Kidney epithelial cell (primary cell): ENCODE measurements at regions not wholly inside any gene's neighbourhood (a gene's known extent, or its start where the extent isn't known, plus 50 kb on each side); places are given as distances from the start of the nearest gene placed in this dataset.

Source experiments
- DNase-seq: peaks from one replicate; pipeline ENCODE4 v3.0.0-alpha.2; 2010; ENCODE audit warnings: low read depth
- H3K27me3 ChIP-seq: 2 replicates; pipeline ENCODE4 v1.6.0; 2011; ENCODE audit warnings: low read length; ENCODE audit not compliant: control insufficient read depth, insufficient read depth
- H3K36me3 ChIP-seq: 2 replicates; pipeline ENCODE4 v1.5.1; 2011; ENCODE audit warnings: low read length; ENCODE audit not compliant: control insufficient read depth, insufficient read depth
- H3K4me3 ChIP-seq: 2 replicates; pipeline ENCODE4 v1.5.1; 2011; ENCODE audit warnings: low read depth, mild to moderate bottlenecking, control low read depth, low read length
- CTCF ChIP-seq: IDR thresholded peaks from 2 replicates; pipeline ENCODE4 v1.5.1; 2011; ENCODE audit warnings: mild to moderate bottlenecking, moderate library complexity, low read length, control low read depth, inconsistent platforms; ENCODE audit not compliant: insufficient read depth, poor library complexity, severe bottlenecking

- Histone ChIP-seq H3K27me3 (no peaks in the 10 kb centered on the region), H3K36me3 (no peaks in the 10 kb centered on the region), H3K4me3 (no peak overlapping the region)
- DNase-seq: no peak
- no peak for TF ChIP-seq CTCF
Observed at GRCh38 chr1:37149296-37149695, 115.0 kb upstream of the GRIK3 start.

GRCh38 chr1:37150986-37151385, 116.7 kb upstream of the GRIK3 start:
- no peak for DNase-seq
- H3K36me3 ChIP-seq: no peaks in the 10 kb centered on the region
- no peak overlapping the region for H3K4me3 ChIP-seq
- TF ChIP-seq CTCF: no peak
- no peaks in the 10 kb centered on the region for H3K27me3 ChIP-seq

- no peak for TF ChIP-seq CTCF
- Histone ChIP-seq H3K4me3 (no peak overlapping the region), H3K36me3 (no peaks in the 10 kb centered on the region), H3K27me3 (no peaks in the 10 kb centered on the region)
- no peak for DNase-seq
Observed at GRCh38 chr1:37151789-37152188, 117.5 kb upstream of the GRIK3 start.

- TF ChIP-seq CTCF: no peak
- no peaks in the 10 kb centered on the region for H3K27me3 ChIP-seq
- no peak for DNase-seq
- H3K4me3 ChIP-seq: no peak overlapping the region
- H3K36me3 ChIP-seq: no peaks in the 10 kb centered on the region
Observed at GRCh38 chr1:37152491-37152890, 118.2 kb upstream of the GRIK3 start.

GRCh38 chr1:37153116-37154100, 119.1 kb upstream of the GRIK3 start:
- no peaks in the 10 kb centered on the region for H3K27me3 ChIP-seq
- no peak overlapping the region for H3K4me3 ChIP-seq
- no peak for TF ChIP-seq CTCF
- no peak for DNase-seq
- H3K36me3 ChIP-seq: no peaks in the 10 kb centered on the region
